ENCODE measurements at regions not wholly inside any gene's neighbourhood (a gene's known extent, or its start where the extent isn't known, plus 50 kb on each side); places are given as distances from the start of the nearest gene placed in this dataset.

- no peak for TF ChIP-seq POLR2A (IDR thresholded peaks at IDR 0.05)
- TF ChIP-seq CTCF (IDR thresholded peaks at IDR 0.05): no peak
- TF ChIP-seq EP300 (IDR thresholded peaks at IDR 0.05): no peak
Observed at GRCh38 chr3:67983166-67983565, 328.8 kb upstream of the SUCLG2 start.

All from tibial nerve (tissue), 4 donors.